ENCODE measurements at regions not wholly inside any gene's neighbourhood (a gene's known extent, or its start where the extent isn't known, plus 50 kb on each side); places are given as distances from the start of the nearest gene placed in this dataset.

DNA sequence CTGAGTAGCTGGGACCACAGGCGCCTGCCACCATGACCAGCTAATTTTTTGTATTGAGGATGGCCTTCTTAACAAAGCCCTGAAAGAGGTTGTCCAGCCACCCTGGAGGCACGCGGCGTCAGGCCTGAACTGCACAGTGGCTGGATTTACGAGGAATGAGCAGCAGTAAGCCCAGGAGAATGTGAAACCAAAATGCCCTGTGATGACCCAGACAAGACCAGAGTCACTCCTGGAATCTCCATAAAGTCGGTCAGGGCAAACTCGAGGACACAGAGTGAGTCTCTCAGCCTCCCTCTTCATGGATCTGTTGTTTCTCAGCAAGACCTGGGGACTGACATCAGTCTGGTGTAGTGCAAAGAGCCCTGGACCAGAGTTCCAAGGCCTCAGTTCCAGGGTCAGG lies 53.2 kb upstream of the C5orf58 start:
- peaks cover 14% of the 10 kb centered on the region for H3K27me3 Mint-ChIP-seq
- ATAC-seq (no peak), DNase-seq (no peak)
- H3K36me3 Mint-ChIP-seq (ENCODE audit: low read depth) = no peaks in the 10 kb centered on the region
- no peak overlapping the region for H3K4me3 Mint-ChIP-seq
- H3K9me3 ChIP-seq (ENCODE audit: control insufficient read depth, low read length, poor library complexity, severe bottlenecking) = no peaks in the 10 kb centered on the region
- H3K27ac Mint-ChIP-seq = no peak overlapping the region
- no peaks in the 10 kb centered on the region for H3K4me1 Mint-ChIP-seq

- Mint-ChIP-seq H3K27me3 (peaks cover 20% of the 10 kb centered on the region), H3K4me3 (no peak overlapping the region)
- no peak for DNase-seq
These were observed 50.9 kb upstream of the C5orf58 start for GRCh38 chr5:170181902-170182301.

DNA sequence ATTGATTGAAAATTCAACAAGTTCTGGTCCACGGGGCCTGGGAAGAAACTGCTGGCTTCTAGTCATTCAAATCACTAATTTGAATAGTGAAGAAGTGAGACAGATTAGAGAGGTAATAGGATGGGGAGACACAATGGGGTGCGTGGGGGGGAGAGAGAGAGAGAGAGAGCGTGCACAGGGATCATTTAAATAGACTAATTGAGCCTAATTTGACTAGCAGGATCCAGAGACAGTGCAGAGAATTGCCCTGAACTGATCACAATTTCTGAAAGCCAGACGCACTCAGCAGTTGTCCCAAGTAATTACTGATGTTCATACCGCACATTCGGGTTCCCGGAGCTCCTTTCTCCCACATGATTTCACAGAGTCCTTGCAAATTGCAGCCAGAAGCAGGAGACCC lies 50.3 kb upstream of the C5orf58 start:
- Mint-ChIP-seq H3K4me1 (peaks cover 4% of the 10 kb centered on the region), H3K27ac (no peak overlapping the region), H3K4me3 (no peak overlapping the region), H3K27me3 (peaks cover 22% of the 10 kb centered on the region), H3K36me3 (ENCODE audit: low read depth) (no peaks in the 10 kb centered on the region)
- ATAC-seq (no peak), DNase-seq (no peak)
- no peaks in the 10 kb centered on the region for H3K9me3 ChIP-seq (ENCODE audit: control insufficient read depth, low read length, poor library complexity, severe bottlenecking)

More at GRCh38 chr5:170181902-170182301, 50.9 kb upstream of the C5orf58 start:
- no peak overlapping the region for H3K27ac Mint-ChIP-seq
- no peaks in the 10 kb centered on the region for H3K36me3 Mint-ChIP-seq (ENCODE audit: low read depth)
- H3K4me1 Mint-ChIP-seq = peaks cover 2% of the 10 kb centered on the region
- no peaks in the 10 kb centered on the region for H3K9me3 ChIP-seq (ENCODE audit: control insufficient read depth, low read length, poor library complexity, severe bottlenecking)
- ATAC-seq = no peak
